GM12878 (cell line): ENCODE measurements at regions not wholly inside any gene's neighbourhood (a gene's known extent, or its start where the extent isn't known, plus 50 kb on each side); places are given as distances from the start of the nearest gene placed in this dataset.

Source experiments
- RBBP5 ChIP-seq: fragments of 200-600 bp; sonication (generic); conservative IDR thresholded peaks from 2 replicates; pipeline ENCODE4 v1.6.1; 2016
- TF ChIP-seq, protein P1 (sequence below): IDR thresholded peaks from 2 replicates; pipeline ENCODE4 v1.6.1; 2011; ENCODE audit warnings: mild to moderate bottlenecking, low read depth, low read length, moderate library complexity; ENCODE audit not compliant: insufficient replicate concordance
- TF ChIP-seq, protein P2 (sequence below), 3 experiments: IDR thresholded peaks in 2 of 3; conservative IDR thresholded peaks in 1 of 3; 2 replicates each; pipeline ENCODE4 v1.5.1; 2011; ENCODE audit warnings: low read depth in 3 of 3, low read length in 3 of 3, mild to moderate bottlenecking in 3 of 3, control low read depth in 2 of 3, moderate library complexity in 2 of 3, inconsistent platforms in 1 of 3, mixed read lengths in 1 of 3; ENCODE audit not compliant: control insufficient read depth in 2 of 3, insufficient read depth in 1 of 3; ENCODE audit errors: extremely low read depth in 1 of 3

- TF ChIP-seq, protein P1, sequence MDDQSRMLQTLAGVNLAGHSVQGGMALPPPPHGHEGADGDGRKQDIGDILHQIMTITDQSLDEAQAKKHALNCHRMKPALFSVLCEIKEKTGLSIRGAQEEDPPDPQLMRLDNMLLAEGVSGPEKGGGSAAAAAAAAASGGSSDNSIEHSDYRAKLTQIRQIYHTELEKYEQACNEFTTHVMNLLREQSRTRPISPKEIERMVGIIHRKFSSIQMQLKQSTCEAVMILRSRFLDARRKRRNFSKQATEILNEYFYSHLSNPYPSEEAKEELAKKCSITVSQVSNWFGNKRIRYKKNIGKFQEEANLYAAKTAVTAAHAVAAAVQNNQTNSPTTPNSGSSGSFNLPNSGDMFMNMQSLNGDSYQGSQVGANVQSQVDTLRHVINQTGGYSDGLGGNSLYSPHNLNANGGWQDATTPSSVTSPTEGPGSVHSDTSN = no peak
- TF ChIP-seq, protein P2, sequence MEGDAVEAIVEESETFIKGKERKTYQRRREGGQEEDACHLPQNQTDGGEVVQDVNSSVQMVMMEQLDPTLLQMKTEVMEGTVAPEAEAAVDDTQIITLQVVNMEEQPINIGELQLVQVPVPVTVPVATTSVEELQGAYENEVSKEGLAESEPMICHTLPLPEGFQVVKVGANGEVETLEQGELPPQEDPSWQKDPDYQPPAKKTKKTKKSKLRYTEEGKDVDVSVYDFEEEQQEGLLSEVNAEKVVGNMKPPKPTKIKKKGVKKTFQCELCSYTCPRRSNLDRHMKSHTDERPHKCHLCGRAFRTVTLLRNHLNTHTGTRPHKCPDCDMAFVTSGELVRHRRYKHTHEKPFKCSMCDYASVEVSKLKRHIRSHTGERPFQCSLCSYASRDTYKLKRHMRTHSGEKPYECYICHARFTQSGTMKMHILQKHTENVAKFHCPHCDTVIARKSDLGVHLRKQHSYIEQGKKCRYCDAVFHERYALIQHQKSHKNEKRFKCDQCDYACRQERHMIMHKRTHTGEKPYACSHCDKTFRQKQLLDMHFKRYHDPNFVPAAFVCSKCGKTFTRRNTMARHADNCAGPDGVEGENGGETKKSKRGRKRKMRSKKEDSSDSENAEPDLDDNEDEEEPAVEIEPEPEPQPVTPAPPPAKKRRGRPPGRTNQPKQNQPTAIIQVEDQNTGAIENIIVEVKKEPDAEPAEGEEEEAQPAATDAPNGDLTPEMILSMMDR (IDR thresholded peaks at IDR 0.05 in 2 of 3, conservative IDR thresholded peaks at IDR 0.05 in 1 of 3; ENCODE audit: control insufficient read depth in 2 of 3, extremely low read depth in 1 of 3, insufficient read depth in 1 of 3, low read depth in 3 of 3, low read length in 3 of 3) = no peak
- TF ChIP-seq RBBP5 = no peak
These were observed 637.0 kb upstream of the TBX3 start for GRCh38 chr12:115320967-115321366.
